NOMO-1 treated with dmso at 0.1 percent for 144 hours (cell line): ENCODE measurements at regions not wholly inside any gene's neighbourhood (a gene's known extent, or its start where the extent isn't known, plus 50 kb on each side); places are given as distances from the start of the nearest gene placed in this dataset.

Source experiments
- DNase-seq: peaks from one replicate; lab custom pipeline; 2025; ENCODE audit not compliant: unreplicated experiment; lab: John Stamatoyannopoulos, UW

DNA sequence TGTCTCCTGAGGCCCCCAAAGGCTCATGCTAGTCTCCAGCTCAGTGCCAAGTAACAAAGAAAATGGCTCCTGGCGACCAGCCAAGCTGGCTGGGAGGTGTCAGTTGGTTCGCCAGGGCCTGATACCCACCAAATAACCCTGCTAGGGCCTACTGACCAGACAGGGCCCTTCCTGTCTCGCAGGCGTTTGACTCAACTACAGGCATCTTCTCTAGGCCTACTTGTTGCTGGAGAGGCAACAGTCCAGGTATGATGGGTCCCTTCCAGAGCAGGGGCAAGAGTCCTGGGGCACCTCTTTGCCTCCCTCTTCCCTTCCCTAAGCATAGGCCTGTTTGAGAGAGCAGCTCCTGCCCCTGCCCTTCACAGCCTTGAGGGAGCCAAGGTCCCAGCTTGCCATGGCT lies 147.9 kb upstream of the VANGL1 start:
- no peak for DNase-seq

DNA sequence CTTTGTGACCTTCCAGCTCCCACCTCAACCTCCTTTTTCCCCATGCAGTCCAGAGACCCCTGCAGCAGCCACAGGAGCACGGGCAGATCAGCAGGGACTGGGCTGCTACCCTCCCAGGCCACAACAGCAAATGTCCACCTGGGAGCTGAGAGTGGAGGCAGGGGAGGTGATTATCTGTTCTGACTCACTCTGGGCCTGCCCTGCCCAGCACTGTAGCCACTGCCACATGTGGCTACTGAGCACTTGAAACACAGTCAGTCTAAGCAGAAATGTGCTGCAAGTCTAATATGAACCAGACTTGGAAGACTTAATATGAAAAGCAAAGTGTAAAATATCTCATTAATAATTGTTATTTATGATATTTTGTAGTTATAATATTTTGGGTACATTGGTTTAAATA lies 148.9 kb upstream of the VANGL1 start:
- DNase-seq, result no peak

DNA sequence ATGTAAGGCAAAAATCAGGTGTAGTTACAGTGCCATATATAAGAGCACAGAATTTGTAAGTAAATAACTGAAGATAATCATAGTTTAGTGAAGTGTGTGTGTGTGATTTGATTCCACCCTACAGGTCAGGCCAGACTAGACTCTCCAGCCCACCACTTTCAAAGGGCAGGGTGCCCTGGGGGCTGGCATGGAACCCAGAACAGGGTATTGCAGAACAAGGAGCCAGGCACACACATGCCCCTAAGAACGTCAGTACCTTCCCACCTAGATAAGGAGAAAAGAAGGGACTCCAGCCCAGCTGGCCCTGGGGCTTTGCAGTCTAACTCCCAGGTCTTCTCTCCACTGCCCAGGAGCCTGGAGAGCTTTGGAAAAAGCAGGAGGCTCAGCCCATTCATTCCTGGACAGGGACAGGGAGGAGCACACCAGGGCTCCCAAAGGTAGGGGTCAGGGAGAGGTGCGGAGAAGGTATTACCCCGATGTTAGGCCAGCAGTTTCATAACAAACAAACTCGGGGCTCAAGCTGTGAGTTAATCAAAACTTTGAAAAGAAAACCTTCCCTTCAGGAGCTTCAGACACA lies 149.7 kb upstream of the VANGL1 start:
- no peak for DNase-seq

DNA sequence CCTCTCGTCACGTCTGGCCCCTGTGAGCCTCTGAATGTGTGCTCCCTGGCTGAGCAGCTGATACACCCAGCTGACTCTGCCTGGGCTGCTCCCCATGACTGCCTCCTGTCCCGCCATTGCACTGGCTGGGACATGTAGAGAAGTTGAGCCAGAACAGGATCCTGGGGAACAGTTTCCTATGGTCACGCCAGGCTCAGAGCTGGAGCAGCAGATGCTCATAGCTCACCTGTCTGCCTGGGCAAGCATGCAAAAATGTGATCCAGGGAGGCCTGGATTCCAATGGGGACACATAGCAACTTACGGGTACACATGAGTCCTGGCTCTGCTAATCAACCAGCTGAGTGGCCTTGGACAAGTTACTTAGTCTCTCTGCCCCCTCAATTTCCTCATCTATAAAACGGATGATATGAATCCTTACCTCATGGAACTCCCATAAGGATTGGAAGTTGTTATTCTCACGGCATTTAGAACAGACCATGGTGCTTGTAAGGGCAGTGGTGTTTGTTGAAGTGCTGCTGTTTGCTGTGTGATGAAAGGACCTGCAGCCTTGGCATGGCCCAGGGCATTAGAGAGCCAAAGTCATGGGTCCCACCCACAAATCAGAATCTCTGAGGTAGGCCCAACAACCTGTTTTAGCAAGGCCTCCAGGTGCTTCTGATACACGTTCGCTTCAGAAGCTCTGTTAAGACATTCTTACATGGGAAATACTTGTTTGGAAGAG lies 150.3 kb upstream of the VANGL1 start:
- DNase-seq, result no peak

DNA sequence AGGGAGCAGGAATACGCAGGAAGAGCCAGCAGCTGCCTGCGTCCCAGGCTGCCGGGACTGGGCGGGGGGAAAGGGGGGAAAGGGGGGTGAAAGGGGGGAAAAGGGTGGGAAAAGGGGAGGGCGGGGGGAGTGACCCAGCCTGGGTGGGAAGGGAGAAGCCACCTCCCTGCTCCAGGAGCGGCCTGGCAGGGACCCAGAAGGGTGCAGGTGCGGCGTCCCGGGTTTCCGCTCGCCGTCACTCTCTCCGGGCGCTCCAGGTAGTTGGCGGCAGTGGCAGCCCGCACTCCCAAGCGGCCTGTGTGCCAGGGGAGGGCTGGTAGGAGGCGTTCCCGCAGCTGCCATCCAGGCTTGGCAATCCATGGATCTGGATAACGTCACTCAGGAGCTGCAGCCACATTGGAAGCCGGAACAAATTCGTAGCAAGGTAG lies 141.0 kb upstream of the NGF start:
- no peak for DNase-seq

DNA sequence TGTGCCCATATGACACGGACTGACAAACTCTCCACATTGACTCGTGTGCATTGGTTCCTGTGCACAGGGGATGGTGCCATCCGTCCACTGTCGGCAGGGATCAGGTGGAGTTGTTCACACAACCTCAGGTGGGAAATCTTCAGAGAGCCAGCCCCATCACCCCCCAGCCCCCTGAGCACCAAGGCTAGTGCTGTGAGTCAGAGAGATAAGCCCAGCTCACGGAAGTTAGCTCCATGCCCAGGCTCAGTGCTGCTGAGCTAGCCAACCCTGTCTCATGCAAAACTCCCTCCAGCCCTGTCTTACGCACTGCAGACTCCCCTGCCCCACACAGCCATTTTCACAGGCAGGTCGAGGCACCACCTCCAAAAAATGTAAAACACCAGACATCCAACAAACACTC lies 139.0 kb upstream of the NGF start:
- no peak for DNase-seq

DNA sequence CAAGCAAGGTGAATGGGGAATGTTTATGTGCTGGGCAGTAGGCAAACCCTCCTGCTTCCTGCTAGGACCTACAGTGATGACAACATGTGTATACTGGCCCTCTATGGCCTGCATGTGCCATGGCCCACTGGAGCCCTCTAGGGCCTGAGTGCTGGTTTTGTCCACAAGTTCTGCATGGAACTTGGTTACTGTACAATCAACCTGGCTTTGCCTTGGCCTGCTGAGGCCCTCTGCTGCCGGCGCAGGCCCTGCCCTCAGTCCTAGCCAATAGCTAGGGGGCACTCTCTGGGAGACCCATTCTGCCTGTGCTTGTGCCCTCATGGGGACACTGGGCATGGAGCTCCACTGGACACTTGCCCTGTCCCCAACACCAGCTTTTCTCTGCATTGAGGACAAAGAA lies 138.6 kb upstream of the NGF start:
- DNase-seq, result no peak

DNA sequence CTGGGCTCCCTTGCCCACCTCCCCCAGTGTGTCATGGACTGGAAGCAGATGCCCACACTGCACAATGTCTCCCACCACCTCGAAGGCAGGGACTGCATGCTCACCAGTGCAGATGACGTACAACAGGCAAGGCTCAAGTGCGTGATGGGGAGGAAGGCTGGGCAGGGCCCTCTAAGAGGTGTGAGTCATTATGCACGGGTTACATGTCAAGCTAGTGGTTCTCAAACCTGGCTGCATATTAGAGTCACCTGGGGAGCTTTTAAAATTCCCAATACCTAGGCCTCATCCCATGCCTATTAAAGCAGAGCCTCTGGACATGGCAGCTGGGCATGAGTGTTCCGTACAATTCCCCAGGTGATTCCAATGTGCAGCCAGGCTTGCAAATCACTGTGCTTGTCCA lies 137.9 kb upstream of the NGF start:
- no peak for DNase-seq

DNA sequence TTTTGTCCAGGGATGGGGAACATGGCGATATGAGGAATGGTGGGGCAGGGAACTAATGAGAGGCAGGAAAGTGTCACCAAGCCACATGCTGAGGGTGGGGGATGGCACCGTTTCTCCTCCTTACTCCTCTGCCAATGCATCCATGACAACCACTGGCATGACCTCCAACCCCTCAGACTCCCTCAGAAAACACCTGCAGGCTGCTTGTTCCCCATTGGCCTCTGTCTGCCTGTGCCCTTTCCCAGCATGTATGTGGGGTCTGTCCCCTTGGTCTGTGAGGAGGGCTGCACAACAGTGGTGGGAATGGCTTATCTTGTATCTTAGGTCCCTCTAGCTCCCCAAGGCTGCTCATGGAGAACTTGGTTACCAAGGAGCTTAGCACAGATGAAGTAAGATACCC lies 137.2 kb upstream of the NGF start:
- no peak for DNase-seq

DNA sequence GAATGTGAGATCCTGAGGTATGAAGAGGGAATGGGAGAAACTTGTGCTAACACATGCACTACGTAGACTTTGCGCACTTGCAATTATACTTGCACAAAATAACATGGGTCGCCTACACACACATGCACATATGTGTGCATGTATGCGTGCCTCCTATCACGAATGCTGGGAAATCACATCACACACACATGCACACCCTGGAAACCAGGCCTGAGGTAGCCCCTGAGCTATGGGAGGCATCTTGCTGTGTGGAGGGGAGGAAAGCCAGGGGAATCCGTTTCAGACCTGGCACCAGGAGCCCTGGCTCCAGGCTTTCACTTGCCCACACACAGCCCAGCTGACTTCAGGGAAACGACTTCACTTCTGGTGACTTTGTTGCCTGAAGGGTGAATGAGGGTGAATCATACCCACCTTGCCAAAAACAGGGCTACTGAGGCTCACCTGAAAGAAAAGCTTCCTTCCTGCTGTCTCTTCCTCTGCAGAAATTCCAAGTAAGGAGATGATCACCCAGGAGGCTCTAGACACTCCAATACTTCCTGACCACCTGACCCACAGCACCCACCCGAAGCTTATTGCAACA lies 136.0 kb upstream of the NGF start:
- DNase-seq, result no peak

DNA sequence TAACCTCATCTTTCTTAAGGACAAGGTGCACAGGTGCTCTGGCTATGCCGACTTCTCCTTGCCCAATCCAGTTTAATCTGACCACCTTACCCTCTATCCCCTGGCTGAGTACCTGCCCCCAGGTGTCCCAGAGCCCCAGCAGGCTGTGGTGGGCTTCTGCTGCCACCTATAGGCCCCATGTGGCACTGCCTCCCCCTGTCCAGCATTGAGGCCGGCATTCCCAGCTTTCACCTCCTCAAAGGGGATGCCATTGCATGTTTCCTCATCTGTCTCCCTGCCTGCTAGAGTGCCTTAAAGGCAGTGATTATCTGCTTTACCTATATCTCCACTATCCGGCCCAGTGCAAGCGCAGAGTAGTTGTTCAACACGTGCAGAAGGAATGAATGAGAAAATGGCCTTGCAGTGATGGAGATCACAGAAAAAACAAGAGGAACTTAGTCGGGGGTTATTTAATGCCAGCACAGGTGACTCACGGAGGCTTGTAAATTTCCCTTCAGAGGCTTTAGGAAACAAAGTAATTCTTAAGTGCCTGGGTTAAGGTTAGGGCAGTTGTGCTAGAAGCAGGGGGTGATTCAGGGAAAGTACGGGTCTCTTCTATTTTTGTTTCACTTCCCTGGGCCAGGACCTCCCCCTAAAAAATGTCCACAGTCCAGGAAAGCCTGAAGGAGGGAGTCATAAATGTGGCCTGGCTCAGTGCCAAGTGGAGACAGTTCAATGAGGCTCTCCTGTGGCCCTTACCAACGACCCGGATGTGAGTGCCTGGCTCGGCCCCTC lies 131.8 kb upstream of the NGF start:
- peak; percentile 3 for DNase-seq

DNA sequence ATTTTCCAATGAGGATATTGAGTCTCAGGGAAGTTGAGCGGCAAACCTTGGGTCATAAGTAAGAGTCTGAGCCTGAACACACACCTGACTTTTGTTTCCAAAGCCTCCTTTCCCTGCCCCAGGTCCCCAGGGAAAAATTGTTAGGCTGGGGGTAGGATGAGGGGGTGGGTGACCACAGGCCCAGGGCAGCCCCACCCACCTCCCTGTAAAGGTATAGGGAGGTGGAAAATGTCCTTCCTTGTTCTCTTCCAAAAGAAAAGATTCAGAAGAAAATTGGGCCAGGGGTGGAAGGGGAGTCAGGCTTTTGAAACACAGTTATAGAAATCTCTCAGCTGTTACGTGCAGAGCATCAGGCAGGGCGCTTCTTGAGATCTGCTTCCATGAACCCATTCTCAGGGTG lies 129.7 kb upstream of the NGF start:
- no peak for DNase-seq

DNA sequence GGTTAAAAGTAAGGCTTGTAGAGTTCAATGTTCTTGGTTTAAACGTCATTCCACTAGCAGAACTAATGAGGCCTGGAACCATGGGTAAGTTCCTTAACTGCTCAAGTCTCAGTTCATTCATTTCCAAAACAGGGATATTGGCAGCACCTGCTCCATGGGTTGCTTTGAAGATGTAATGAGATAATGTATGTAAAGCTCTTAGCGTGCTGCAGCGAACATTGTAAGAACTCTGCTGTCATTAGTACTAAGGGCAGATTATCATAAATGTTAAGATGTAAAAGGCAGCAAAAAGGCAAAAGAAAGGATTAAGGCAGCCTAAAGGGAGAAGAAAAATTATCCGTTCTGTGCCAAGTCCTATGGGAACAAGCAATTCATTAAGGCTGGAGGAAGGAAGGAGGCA lies 129.1 kb upstream of the NGF start:
- no peak for DNase-seq

DNA sequence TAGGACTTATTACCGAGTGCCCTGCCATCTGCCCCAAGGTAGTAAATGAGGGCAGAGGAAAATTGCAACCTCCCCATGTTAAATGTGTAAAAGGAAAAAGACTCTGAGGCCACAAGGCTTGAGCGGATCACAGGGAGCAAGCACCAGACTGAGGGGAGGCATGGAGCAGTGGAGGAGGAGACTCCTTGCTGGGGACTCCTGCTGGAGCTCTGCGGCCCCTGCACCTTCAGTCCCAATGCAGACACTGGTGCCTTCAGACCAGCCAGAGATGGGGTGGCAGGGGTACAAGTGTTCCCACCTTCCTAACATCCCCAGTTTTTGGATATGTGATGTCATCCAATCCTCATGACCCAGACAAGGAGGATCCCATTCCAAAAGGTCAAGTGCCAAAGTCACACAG lies 128.4 kb upstream of the NGF start:
- no peak for DNase-seq

DNA sequence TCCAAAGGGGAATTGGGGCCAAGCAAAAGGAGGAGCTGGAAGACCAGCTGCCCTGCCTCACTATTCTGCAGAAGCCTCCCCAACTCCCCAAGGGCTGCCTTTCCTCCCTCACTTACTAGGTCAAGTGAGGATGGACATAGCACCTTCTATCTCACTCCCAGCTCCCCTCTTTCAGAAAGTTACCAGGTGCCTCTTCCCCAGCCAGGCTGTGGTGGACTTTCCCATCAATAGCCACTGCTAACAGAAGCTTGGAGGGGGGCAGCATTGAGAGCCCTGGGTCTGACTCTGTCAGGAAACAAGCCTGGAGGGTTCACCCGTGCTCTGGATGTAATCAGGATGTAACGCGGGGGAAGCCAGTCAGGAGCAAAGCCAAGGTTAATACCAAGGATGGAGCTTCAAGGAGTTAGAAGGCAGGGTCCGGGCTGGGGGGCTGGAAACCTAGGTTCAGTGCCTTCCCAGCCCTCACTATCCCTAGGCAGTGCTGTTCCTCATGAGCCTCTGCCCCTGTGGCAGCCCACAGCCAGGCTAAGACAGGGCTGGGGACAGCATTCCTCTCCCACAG lies 127.8 kb upstream of the NGF start:
- no peak for DNase-seq

DNA sequence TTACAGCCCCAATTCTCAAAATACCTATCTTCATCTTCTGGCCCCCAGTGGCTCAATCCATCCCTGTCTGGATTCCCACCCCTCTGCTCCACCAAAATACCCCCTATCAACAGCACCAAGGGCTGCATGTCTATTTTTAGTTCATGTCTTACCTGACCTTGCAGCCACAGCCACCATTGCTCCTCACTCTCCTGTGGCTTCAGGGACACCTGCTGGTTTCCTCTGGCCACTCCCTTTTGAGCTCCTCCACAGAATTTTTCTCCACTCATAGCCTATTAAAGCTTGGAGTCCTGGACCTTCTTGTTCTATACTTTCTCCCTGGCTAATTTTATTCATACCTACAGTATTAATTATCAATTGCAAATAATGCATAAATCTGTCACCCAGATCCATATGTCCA lies 125.3 kb upstream of the NGF start:
- DNase-seq, result no peak

DNA sequence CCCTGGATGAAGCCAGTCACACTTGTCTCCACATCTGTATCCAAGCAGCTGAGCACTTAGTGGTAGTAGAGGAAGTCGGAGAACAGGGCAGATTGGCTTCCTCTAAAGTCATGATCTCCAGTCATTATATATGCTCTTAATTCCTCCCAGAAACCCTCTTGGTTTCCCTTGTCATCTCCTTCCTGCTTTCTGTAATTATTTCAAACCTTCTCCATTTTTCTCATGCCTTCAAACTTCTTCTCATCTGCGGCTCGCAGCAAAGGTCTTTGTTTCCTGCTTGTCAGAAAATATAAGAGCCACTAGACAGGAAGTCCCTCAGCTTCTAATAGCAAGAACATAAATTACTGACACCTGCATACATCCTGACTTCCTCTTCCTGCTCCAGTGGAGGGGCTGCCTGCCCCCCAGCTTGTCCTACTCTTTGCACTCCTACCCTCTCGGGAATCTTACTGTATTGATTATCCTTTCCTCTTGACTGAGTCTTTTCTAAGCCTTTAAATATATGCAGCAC lies 124.6 kb upstream of the NGF start:
- DNase-seq, result no peak

DNA sequence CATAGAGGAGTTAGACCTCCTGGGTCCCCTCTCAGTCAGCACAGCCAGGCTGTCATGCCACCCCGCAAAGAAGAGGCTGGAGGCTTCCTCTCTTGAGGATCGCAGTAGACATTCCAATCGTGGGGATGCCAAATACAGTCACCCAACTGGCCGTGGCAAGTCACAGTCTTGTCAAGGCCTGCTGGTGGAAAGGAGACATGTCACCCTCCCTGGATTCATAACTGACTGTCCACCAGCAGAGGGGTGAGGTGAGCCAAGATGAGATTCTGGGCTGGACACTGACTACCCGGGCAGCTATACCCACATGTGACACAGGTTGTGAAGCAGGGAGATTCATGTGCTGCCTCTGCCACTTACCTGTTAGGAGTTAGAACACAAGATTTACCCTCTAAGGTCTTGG lies 123.5 kb upstream of the NGF start:
- DNase-seq, result no peak

DNA sequence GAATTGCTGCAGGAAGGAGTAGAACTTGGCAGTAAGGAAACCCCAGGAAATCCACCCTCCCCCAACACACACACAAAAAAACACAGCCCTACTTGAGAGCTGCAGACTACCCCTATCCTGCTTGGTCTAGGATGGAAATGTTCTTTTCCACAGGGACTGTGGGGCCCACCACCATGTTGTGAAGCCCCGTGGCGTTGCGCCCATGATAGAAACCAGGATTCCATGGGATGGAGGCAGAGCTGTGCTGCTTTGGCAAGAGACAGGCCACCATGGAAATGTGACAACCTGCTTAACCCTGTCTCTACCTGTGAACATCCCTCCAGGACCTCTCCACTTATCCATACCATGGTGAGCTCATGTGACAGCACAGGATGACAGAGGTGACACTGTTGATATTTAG lies 121.1 kb upstream of the NGF start:
- no peak for DNase-seq

DNA sequence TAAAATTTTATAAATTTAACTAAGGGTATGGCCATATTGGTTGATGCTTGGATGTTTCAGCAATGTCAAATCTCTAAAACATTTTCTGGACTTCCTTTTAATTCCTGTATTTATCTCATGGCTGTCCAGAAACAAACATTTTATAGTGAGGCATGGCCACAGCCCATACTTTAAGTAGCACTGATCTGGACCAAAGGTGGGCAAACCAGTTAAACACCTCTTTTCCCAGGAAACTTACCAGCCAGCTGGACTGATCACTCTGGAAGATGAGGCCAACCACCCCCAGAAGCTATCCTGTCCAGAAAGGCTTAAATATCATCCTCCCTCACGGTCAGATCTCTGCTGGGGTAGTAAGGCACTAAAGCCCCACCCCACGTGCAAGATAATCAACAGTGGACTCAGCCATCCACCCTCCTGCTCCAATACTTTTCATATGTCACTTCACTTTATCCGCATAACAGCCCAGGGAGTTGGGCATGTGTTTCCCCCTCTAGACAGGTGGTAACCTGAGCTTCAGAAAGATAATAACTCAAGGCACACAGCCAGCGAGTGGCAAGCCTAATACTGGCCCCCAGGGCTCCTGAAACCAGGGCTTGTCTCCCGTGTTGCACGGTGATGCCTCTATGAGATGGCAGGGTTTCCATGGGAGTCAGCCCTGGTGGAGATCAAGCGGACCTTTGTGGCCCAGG lies 120.5 kb upstream of the NGF start:
- no peak for DNase-seq

DNA sequence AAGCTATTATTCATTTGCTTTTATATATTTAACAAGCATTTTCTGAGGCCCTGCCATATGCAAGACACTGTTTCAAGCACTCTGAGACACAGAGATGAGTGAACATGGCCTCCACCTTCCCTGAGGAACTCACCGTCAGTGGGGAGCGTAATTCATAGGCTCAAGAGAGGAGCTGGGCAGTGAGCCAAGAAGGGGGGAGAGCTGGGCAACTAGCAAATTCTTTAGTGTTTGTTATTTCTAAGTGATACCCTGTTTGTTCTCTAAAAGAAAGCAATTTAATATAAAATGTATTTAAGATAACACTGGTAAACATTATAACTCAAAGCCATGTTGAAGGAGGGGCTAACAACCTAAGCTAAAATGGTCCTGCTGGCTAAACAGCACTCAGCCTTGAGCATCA lies 119.2 kb upstream of the NGF start:
- DNase-seq, result no peak
